WTC11 (cell line): ENCODE measurements at regions not wholly inside any gene's neighbourhood (a gene's known extent, or its start where the extent isn't known, plus 50 kb on each side); places are given as distances from the start of the nearest gene placed in this dataset.

ENCODE experiments used
- ATAC-seq: fragments of 200-7000 bp; cut with Tn5 transposase; 2 replicates; pipeline ENCODE4 v1.10.0; 2021; ENCODE audit warnings: mild to moderate bottlenecking, moderate library complexity
- CTCF ChIA-PET: fragments of 300-600 bp; sonication (Branson Sonifier 250); formaldehyde crosslinking; loops from one replicate; lab custom pipeline; 2021; ENCODE audit warnings: antibody characterized with exemption; lab: Charles Lee
- POLR2A ChIA-PET: fragments of 350-600 bp; sonication (Branson Sonifier 250); formaldehyde crosslinking; loops from one replicate; lab custom pipeline; 2021; ENCODE audit warnings: antibody characterized with exemption; lab: Charles Lee
- DNase-seq: peaks from one replicate; pipeline ENCODE4 v3.0.0; 2021; ENCODE audit warnings: low spot score
- H3K27ac Mint-ChIP-seq: 2 replicates; pipeline ENCODE4 v1.8.0; 2021; ENCODE audit warnings: mixed read lengths
- H3K27me3 Mint-ChIP-seq: 2 replicates; pipeline ENCODE4 v1.8.0; 2021; ENCODE audit warnings: low read depth, mild to moderate bottlenecking, moderate library complexity, mixed read lengths
- H3K36me3 Mint-ChIP-seq: 2 replicates; pipeline ENCODE4 v1.8.0; 2021; ENCODE audit warnings: mixed read lengths
- H3K4me1 Mint-ChIP-seq: 2 replicates; pipeline ENCODE4 v1.8.0; 2022; ENCODE audit warnings: mixed read lengths
- H3K4me3 Mint-ChIP-seq: 2 replicates; pipeline ENCODE4 v1.8.0; 2021; ENCODE audit warnings: mild to moderate bottlenecking, moderate library complexity, mixed read lengths
- H3K9me3 Mint-ChIP-seq: 2 replicates; pipeline ENCODE4 v1.8.0; 2021; ENCODE audit warnings: mixed read lengths
- CREM ChIP-seq: sonication (generic); formaldehyde crosslinking; IDR thresholded peaks from 2 replicates; pipeline ENCODE4 v1.8.1; 2022; ENCODE audit warnings: mild to moderate bottlenecking, missing genetic modification reagents, moderate library complexity
- FOXJ3 ChIP-seq: sonication (generic); formaldehyde crosslinking; IDR thresholded peaks from 2 replicates; pipeline ENCODE4 v1.9.0; 2021; ENCODE audit warnings: missing genetic modification reagents, mild to moderate bottlenecking, borderline replicate concordance
- IRF2 ChIP-seq: sonication (generic); formaldehyde crosslinking; IDR thresholded peaks from 2 replicates; pipeline ENCODE4 v1.8.0; 2022; ENCODE audit warnings: low read depth, missing genetic modification reagents, borderline replicate concordance
- JUN ChIP-seq: sonication (generic); formaldehyde crosslinking; IDR thresholded peaks from 2 replicates; pipeline ENCODE4 v1.8.0; 2023; ENCODE audit warnings: mild to moderate bottlenecking, missing genetic modification reagents
- MAX ChIP-seq: sonication (generic); formaldehyde crosslinking; IDR thresholded peaks from 2 replicates; pipeline ENCODE4 v1.8.0; 2022; ENCODE audit warnings: mild to moderate bottlenecking, missing genetic modification reagents
- MXD4 ChIP-seq: fragments of 250-450 bp; sonication (Bioruptor Pico); IDR thresholded peaks from 2 replicates; pipeline ENCODE4 v1.8.0; 2021; ENCODE audit warnings: mild to moderate bottlenecking, moderate library complexity, borderline replicate concordance
- NR3C1 ChIP-seq: sonication (generic); formaldehyde crosslinking; conservative IDR thresholded peaks from 2 replicates; pipeline ENCODE4 v1.8.1; 2023; ENCODE audit warnings: low read depth, mild to moderate bottlenecking, missing genetic modification reagents
- RORB ChIP-seq: fragments of 250-450 bp; sonication (Bioruptor Pico); IDR thresholded peaks from 2 replicates; pipeline ENCODE4 v1.9.0; 2021; ENCODE audit warnings: mild to moderate bottlenecking
- STAT6 ChIP-seq: sonication (generic); formaldehyde crosslinking; conservative IDR thresholded peaks from 2 replicates; pipeline ENCODE4 v1.8.1; 2023; ENCODE audit warnings: mild to moderate bottlenecking, low read depth, missing genetic modification reagents, moderate library complexity
- TEAD4 ChIP-seq: sonication (generic); formaldehyde crosslinking; IDR thresholded peaks from 2 replicates; pipeline ENCODE4 v1.8.0; 2022; ENCODE audit warnings: mild to moderate bottlenecking, missing genetic modification reagents
- TP53 ChIP-seq: sonication (generic); formaldehyde crosslinking; IDR thresholded peaks from 2 replicates; pipeline ENCODE4 v1.8.1; 2023; ENCODE audit warnings: mild to moderate bottlenecking, missing genetic modification reagents
- ZNF138 ChIP-seq: sonication (generic); formaldehyde crosslinking; conservative IDR thresholded peaks from 2 replicates; pipeline ENCODE4 v1.8.1; 2022; ENCODE audit warnings: mild to moderate bottlenecking, moderate library complexity, missing genetic modification reagents
- ZNF219 ChIP-seq: sonication (generic); formaldehyde crosslinking; IDR thresholded peaks from 2 replicates; pipeline ENCODE4 v1.8.0; 2023; ENCODE audit warnings: missing genetic modification reagents, mild to moderate bottlenecking, borderline replicate concordance
- ZNF396 ChIP-seq: fragments of 250-450 bp; sonication (Bioruptor Pico); IDR thresholded peaks from 2 replicates; pipeline ENCODE4 v1.8.0; 2021; ENCODE audit warnings: mild to moderate bottlenecking, moderate library complexity, borderline replicate concordance
- ZNF423 ChIP-seq: fragments of 250-450 bp; sonication (Bioruptor Pico); IDR thresholded peaks from 2 replicates; pipeline ENCODE4 v2.1.2; 2022; ENCODE audit warnings: mild to moderate bottlenecking, moderate library complexity
- ZNF512 ChIP-seq: sonication (generic); formaldehyde crosslinking; IDR thresholded peaks from 2 replicates; pipeline ENCODE4 v1.8.1; 2022; ENCODE audit warnings: missing genetic modification reagents, borderline replicate concordance
- TF ChIP-seq, protein P1 (sequence below): fragments of 250-450 bp; sonication (Bioruptor Pico); IDR thresholded peaks from 2 replicates; pipeline ENCODE4 v1.9.0; 2021; ENCODE audit warnings: mild to moderate bottlenecking, borderline replicate concordance
- TF ChIP-seq, protein P2 (sequence below): sonication (generic); formaldehyde crosslinking; conservative IDR thresholded peaks from 2 replicates; pipeline ENCODE4 v1.8.1; 2022; ENCODE audit warnings: mild to moderate bottlenecking, missing genetic modification reagents

DNA sequence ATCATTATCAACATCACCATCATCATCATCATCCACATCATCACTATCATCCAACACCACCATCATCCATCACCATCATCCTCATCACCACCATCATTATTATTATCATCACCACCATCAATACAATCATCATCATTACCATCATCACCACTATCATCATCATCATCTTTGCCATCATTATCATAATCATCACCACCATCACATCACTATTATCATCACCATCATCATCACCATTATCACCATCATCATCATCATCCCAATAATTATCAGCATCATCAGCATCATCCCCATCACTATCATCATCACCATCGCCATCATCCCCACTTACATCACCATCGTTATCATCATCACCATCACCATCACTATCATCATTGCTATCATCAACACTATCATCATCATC is 1021.9 kb upstream of the PRKX start (continued):
- TF ChIP-seq MAX (CRISPR knock-in tag): no peak
- no peak for TF ChIP-seq ZNF138 (CRISPR knock-in tag)
- TF ChIP-seq, all 79 proteins: peak for 0

DNA sequence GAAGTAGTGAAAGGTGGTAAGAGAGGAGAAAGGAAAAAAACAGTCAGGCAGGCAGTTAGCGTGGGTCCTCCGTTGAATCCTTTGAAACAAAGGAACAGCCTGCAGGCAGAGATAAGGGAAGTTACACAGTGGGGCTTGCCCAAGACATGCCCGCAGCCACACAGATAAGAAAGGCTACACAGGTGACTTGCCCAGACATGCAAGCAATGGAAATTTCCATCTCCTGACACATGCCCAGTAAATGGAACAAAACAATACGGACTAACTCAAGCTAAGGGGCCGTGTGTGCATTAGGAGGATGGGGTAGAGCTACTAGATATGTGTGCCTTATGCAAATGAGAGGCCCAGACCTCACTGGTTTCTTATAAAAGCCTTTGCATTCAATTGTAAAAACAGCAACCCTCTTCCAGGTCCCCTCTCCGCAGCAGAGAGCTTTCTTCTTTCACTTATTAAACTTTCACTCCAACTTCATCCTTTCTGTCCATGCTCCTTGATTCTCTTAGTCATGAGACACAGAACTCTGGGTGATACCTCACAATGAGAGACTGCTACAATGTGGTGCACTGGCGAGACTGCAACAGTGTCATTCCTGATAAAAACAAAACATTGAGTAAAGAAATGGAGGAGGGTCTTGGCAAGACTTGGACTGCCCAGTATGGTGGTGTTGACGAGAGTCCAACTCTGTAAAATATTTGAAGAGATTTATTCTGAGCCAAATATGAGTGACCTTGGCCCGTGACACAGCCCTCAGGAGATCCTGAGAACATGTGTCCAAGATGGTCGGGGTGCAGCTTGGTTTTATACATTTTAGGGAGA is 997.4 kb upstream of the PRKX start:
- DNase-seq: no peak
- H3K27me3 Mint-ChIP-seq: no peaks in the 10 kb centered on the region
- H3K27ac Mint-ChIP-seq: peak overlapping the region; percentile 98

GRCh38 chrX:4708970-4709760 is 995.7 kb upstream of the PRKX start:
- DNase-seq: no peak

More for the DNA sequence above, 997.4 kb upstream of the PRKX start:
- H3K36me3 Mint-ChIP-seq: peaks cover 8% of the 10 kb centered on the region
- TF ChIP-seq JUN (CRISPR knock-in tag): no peak
- TF ChIP-seq TP53 (CRISPR knock-in tag): 0 out of 2 replicates have a peak, but pooled peaks have one; percentile 59
- ChIA-PET CTCF (no interaction called here), POLR2A (no interaction called here)
- ATAC-seq: peak; percentile 65
- peaks cover 33% of the 10 kb centered on the region for H3K4me1 Mint-ChIP-seq
- H3K9me3 Mint-ChIP-seq: peaks cover 6% of the 10 kb centered on the region
- H3K4me3 Mint-ChIP-seq: no peak overlapping the region

GRCh38 chrX:4706961-4707360 is 993.5 kb upstream of the PRKX start:
- H3K36me3 Mint-ChIP-seq: peaks cover 8% of the 10 kb centered on the region
- peaks cover 6% of the 10 kb centered on the region for H3K9me3 Mint-ChIP-seq
- H3K27ac Mint-ChIP-seq: no peak overlapping the region
- peaks cover 30% of the 10 kb centered on the region for H3K4me1 Mint-ChIP-seq
- ATAC-seq (no peak), DNase-seq (no peak)
- CTCF ChIA-PET: no interaction called here
- no peaks in the 10 kb centered on the region for H3K27me3 Mint-ChIP-seq
- no peak overlapping the region for H3K4me3 Mint-ChIP-seq
- POLR2A ChIA-PET: no interaction called here
- TF ChIP-seq ZNF423: no peak
- no peak for TF ChIP-seq CREM (CRISPR knock-in tag)
- TF ChIP-seq, protein P1, sequence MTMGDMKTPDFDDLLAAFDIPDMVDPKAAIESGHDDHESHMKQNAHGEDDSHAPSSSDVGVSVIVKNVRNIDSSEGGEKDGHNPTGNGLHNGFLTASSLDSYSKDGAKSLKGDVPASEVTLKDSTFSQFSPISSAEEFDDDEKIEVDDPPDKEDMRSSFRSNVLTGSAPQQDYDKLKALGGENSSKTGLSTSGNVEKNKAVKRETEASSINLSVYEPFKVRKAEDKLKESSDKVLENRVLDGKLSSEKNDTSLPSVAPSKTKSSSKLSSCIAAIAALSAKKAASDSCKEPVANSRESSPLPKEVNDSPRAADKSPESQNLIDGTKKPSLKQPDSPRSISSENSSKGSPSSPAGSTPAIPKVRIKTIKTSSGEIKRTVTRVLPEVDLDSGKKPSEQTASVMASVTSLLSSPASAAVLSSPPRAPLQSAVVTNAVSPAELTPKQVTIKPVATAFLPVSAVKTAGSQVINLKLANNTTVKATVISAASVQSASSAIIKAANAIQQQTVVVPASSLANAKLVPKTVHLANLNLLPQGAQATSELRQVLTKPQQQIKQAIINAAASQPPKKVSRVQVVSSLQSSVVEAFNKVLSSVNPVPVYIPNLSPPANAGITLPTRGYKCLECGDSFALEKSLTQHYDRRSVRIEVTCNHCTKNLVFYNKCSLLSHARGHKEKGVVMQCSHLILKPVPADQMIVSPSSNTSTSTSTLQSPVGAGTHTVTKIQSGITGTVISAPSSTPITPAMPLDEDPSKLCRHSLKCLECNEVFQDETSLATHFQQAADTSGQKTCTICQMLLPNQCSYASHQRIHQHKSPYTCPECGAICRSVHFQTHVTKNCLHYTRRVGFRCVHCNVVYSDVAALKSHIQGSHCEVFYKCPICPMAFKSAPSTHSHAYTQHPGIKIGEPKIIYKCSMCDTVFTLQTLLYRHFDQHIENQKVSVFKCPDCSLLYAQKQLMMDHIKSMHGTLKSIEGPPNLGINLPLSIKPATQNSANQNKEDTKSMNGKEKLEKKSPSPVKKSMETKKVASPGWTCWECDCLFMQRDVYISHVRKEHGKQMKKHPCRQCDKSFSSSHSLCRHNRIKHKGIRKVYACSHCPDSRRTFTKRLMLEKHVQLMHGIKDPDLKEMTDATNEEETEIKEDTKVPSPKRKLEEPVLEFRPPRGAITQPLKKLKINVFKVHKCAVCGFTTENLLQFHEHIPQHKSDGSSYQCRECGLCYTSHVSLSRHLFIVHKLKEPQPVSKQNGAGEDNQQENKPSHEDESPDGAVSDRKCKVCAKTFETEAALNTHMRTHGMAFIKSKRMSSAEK (CRISPR knock-in tag): no peak
- TF ChIP-seq MXD4: no peak
- TF ChIP-seq, protein P2, sequence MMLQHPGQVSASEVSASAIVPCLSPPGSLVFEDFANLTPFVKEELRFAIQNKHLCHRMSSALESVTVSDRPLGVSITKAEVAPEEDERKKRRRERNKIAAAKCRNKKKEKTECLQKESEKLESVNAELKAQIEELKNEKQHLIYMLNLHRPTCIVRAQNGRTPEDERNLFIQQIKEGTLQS (CRISPR knock-in tag): no peak
- TF ChIP-seq ZNF219 (CRISPR knock-in tag): no peak
- no peak for TF ChIP-seq ZNF396
- no peak for TF ChIP-seq STAT6
- no peak for TF ChIP-seq ZNF512 (CRISPR knock-in tag)
- no peak for TF ChIP-seq IRF2 (CRISPR knock-in tag)
- TF ChIP-seq RORB (CRISPR knock-in tag): no peak

More at GRCh38 chrX:4708970-4709760, 995.7 kb upstream of the PRKX start:
- Mint-ChIP-seq H3K36me3 (peaks cover 8% of the 10 kb centered on the region), H3K4me3 (no peak overlapping the region; the same call in 1 of the 2 replicates), H3K9me3 (peaks cover 6% of the 10 kb centered on the region), H3K27me3 (no peaks in the 10 kb centered on the region), H3K4me1 (peaks cover 30% of the 10 kb centered on the region), H3K27ac (peak overlapping the region; percentile 80)
- ATAC-seq: no peak
- POLR2A ChIA-PET: no interaction called here
- TF ChIP-seq TP53 (CRISPR knock-in tag) (no peak), NR3C1 (CRISPR knock-in tag) (no peak), JUN (CRISPR knock-in tag) (no peak), FOXJ3 (no peak), IRF2 (CRISPR knock-in tag) (no peak), TEAD4 (CRISPR knock-in tag) (no peak)
- CTCF ChIA-PET: no interaction called here
